SK-N-SH (cell line): ENCODE measurements at regions not wholly inside any gene's neighbourhood (a gene's known extent, or its start where the extent isn't known, plus 50 kb on each side); places are given as distances from the start of the nearest gene placed in this dataset.

Experiments
- CHD2 ChIP-seq: fragments of 150-350 bp; IDR thresholded peaks from 2 replicates; pipeline ENCODE4 v1.6.1; 2018; ENCODE audit warnings: low read length; ENCODE audit not compliant: partially characterized antibody
- CTCF ChIP-seq: fragments of 200-600 bp; sonication (generic); IDR thresholded peaks from 2 replicates; pipeline ENCODE4 v1.6.1; 2017; ENCODE audit warnings: antibody characterized with exemption, mild to moderate bottlenecking, moderate library complexity
- ELF1 ChIP-seq: IDR thresholded peaks from 2 replicates; pipeline ENCODE4 v1.4.0; 2012
- POLR2AphosphoS5 ChIP-seq: IDR thresholded peaks from 2 replicates; pipeline ENCODE4 v1.6.1; 2012; ENCODE audit warnings: low read depth, low read length
- RAD21 ChIP-seq: IDR thresholded peaks from 2 replicates; pipeline ENCODE4 v1.6.1; 2012; ENCODE audit warnings: mild to moderate bottlenecking, low read length
- SMC3 ChIP-seq: IDR thresholded peaks from 2 replicates; pipeline ENCODE4 v1.6.1; 2012; ENCODE audit warnings: low read depth, low read length, improper control_type of control experiment
- USF1 ChIP-seq: IDR thresholded peaks from 2 replicates; pipeline ENCODE4 v1.4.0; 2012; ENCODE audit warnings: low read depth, borderline replicate concordance
- USF2 ChIP-seq: fragments of 150-350 bp; IDR thresholded peaks from 2 replicates; pipeline ENCODE4 v1.6.1; 2017; ENCODE audit warnings: antibody characterized with exemption, low read length, low read depth, borderline replicate concordance
- YY1 ChIP-seq: IDR thresholded peaks from 2 replicates; pipeline ENCODE4 v1.4.0; 2012; ENCODE audit warnings: low read depth, mild to moderate bottlenecking

- no peak for TF ChIP-seq CTCF
- no peak for TF ChIP-seq POLR2AphosphoS5
- no peak for TF ChIP-seq USF1
- no peak for TF ChIP-seq RAD21
- no peak for TF ChIP-seq SMC3
- no peak for TF ChIP-seq YY1
- TF ChIP-seq USF2 = no peak
- no peak for TF ChIP-seq ELF1
- TF ChIP-seq CHD2 = no peak
Measured at GRCh38 chr2:12839339-12839738, 122.6 kb downstream of the TRIB2 start.
